Testis (tissue), 2 donors: ENCODE measurements at regions not wholly inside any gene's neighbourhood (a gene's known extent, or its start where the extent isn't known, plus 50 kb on each side); places are given as distances from the start of the nearest gene placed in this dataset.

Experiments used
- DNase-seq: peaks from one replicate; pipeline ENCODE4 v3.0.0-alpha.2; 2019
- H3K27ac ChIP-seq, 2 donors: fragments of 200-600 bp; sonication (generic); one replicate each; pipeline ENCODE4 v1.5.1; 2019
- H3K27me3 ChIP-seq: fragments of 200-600 bp; sonication (generic); one replicate; pipeline ENCODE4 v1.5.1; 2019
- H3K36me3 ChIP-seq: fragments of 200-600 bp; sonication (generic); one replicate; pipeline ENCODE4 v1.5.1; 2017; ENCODE audit warnings: low read depth; ENCODE audit errors: missing control alignments
- H3K4me1 ChIP-seq: fragments of 200-600 bp; sonication (generic); one replicate; pipeline ENCODE4 v1.5.1; 2019
- H3K4me3 ChIP-seq, 2 donors: fragments of 200-600 bp; sonication (generic); one replicate each; pipeline ENCODE4 v1.5.1; 2017 to 2019
- H3K9me3 ChIP-seq: fragments of 200-600 bp; sonication (generic); one replicate; pipeline ENCODE4 v1.5.1; 2017
- CTCF ChIP-seq, 3 experiments: fragments of 450-650 bp in 2 of 3; fragments of 200-600 bp in 1 of 3; sonication (generic) in 1 of 3; IDR thresholded peaks; one replicate each; pipeline ENCODE4 v1.5.1; 2016 to 2019; ENCODE audit warnings: antibody characterized with exemption in 3 of 3, mild to moderate bottlenecking in 2 of 3, moderate library complexity in 1 of 3
- POLR2A ChIP-seq: fragments of 450-650 bp; IDR thresholded peaks from one replicate; pipeline ENCODE4 v1.6.1; 2017; ENCODE audit warnings: antibody characterized with exemption, mild to moderate bottlenecking, moderate library complexity
- WGBS, 2 donors: methylation state at CpG; one replicate each; pipeline ENCODE4 v1.1.5; 2018; 5-methylcytosine and 5-hydroxymethylcytosine counted together
- intact Hi-C: fragments of 100-400 bp; cut with DNase I; formaldehyde crosslinking; loops from one replicate; pipeline ENCODE4 v1.15.1; 2023; ENCODE audit warnings: low total_unique reads

GRCh38 chr2:15708161-15708560, 116.5 kb downstream of the DDX1 start:
- Histone ChIP-seq H3K4me3 (no peak overlapping the region), H3K36me3 (no peaks in the 10 kb centered on the region), H3K27me3 (no peaks in the 10 kb centered on the region), H3K27ac (no peak overlapping the region), H3K9me3 (no peaks in the 10 kb centered on the region), H3K4me1 (peaks cover 8% of the 10 kb centered on the region)
- intact Hi-C loops = no loop called here
- DNase-seq = no peak
- TF ChIP-seq POLR2A (no peak), CTCF (IDR thresholded peaks at IDR 0.05) (no peak)
- 87 to 90% methylated on average over 5 of the region's 5 CpGs for WGBS, 2 donors

DNA sequence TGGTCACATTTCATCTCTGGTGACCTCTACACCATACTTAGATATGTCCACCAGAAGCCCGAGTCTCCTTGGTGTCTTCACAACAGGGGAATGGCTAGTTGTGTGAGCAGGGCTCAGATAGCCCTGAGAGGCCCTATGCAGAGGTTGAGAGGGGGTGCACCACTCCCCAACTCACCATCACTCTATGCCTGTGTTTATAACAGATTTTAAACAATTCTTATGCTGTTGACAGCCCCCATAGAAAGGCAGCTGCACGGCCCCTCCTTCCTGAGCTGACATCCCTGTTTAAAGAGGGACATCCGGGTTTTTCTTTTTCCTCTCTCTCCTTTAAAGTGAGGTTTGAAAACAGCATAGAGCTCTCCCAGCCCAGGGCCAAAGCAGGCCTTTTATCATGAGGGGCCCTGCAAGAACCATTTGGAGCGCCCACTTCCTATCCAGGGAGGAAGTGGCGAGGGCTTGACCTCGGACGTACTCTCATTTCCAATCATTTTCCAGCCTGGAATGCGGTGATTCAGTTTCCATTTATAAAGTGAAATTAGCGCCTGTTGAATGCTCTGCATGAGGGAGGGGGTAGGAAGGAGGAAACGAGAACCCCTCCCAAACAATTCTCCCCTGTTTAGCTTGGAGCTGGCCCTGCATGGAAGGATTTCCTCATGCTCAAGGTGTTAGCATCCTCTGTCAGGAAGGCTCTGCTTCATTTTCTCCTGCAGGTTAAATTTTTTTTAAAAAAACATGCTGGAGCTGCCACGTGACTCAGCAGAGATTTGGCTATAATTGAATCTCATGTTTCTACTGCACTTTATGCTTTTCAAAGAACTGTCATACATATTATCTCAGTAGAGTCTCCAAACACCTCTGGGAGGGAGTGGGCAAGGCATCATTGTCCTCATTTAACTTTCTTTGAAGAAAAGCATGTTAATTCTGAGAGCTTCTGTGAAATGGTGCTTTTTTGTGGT, 117.5 kb downstream of the DDX1 start:
- no peak for DNase-seq
- Histone ChIP-seq H3K4me1 (peaks cover 3% of the 10 kb centered on the region), H3K27me3 (no peaks in the 10 kb centered on the region), H3K27ac (no peak overlapping the region), H3K9me3 (no peaks in the 10 kb centered on the region), H3K36me3 (no peaks in the 10 kb centered on the region), H3K4me3 (no peak overlapping the region)
- no peak for TF ChIP-seq CTCF (IDR thresholded peaks at IDR 0.05)
- no peak for TF ChIP-seq POLR2A
- 64 to 82% methylated on average over 11 of the region's 11 CpGs for WGBS, 2 donors
- intact Hi-C loops = no loop called here

DNA sequence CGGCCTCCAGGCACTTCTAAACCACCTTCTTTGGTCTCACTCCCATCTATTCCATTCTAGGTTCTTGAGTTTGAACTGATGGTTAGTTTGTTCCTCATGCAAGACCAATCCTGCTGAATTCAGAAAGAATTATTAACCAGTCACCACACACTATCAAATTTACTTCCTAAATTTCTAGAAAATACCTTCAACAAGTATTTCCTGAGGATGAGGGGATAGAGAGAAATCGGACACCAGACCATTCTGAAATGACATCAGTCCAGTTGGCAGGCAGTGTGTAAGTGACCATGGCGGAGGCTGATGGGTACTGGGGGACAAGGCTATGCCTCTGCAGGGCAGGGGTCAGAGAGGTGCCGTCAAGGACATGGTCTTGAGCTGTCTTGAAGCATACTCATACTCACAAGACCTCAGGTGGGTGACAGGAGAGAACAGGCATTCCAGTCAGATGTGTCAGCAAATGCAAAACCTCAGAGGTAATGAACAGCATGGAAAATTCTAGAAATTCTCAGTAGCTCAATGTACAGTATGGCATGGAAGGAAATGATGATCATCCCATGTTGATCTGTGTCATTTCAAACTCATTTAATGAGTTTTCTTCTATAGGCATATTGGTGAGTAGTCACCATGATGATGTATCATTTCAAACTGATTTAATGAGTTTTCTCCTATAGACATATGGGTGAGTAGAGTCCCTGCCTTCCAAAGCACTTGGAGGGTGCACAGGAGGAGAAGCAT, 119.6 kb downstream of the DDX1 start:
- no peak for DNase-seq
- intact Hi-C loops = no loop called here
- H3K4me3 ChIP-seq = no peak overlapping the region
- no peaks in the 10 kb centered on the region for H3K9me3 ChIP-seq
- no peaks in the 10 kb centered on the region for H3K27me3 ChIP-seq
- TF ChIP-seq CTCF (IDR thresholded peaks at IDR 0.05) = no peak
- TF ChIP-seq POLR2A = no peak
- H3K4me1 ChIP-seq = no peaks in the 10 kb centered on the region
- 94 to 99% methylated on average over 4 of the region's 4 CpGs for WGBS, 2 donors
- no peak overlapping the region for H3K27ac ChIP-seq
- H3K36me3 ChIP-seq = no peaks in the 10 kb centered on the region

DNA sequence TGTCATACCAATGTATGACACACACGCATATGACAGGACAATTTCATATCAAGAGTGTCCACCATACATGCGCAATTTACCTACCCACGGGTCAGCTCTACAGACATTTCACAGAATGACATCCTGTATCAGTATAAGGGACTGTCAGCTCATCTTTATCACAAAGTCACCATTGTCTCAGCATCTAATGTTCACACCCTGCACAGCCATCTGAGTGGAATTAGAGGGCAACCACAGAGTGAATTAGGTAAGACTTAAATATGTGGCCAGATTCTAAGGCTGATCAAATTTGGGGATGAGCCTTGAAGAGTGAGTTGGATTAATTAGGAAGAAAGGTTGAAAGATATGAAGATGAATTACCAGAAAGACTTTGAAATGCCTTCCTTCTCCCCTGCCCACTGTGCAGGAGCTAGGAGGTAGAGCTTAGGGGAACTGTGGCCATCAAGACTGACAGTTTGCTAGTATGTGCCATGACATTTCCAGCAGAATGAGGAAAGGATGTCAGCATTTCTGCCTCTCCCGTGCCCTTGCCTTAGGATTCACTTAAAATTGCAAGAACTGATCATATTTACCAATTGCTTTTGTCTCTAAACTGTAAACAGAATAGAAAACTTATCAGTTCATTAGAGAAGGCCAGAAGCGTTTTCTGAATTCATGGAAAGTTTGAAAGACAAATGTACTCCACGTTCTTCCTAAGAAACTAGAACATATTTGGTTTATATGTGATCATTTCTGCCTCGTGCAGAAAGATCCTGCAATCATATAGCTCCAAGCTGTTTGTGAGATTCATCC, 121.1 kb downstream of the DDX1 start:
- WGBS, 2 donors = 79 to 89% methylated on average over 7 of the region's 7 CpGs

More for the DNA sequence above, 121.1 kb downstream of the DDX1 start:
- H3K4me3 ChIP-seq = no peak overlapping the region
- no peak for DNase-seq
- no peak overlapping the region for H3K27ac ChIP-seq
- H3K36me3 ChIP-seq = no peaks in the 10 kb centered on the region
- H3K27me3 ChIP-seq = no peaks in the 10 kb centered on the region
- intact Hi-C loops = no loop called here
- TF ChIP-seq CTCF (IDR thresholded peaks at IDR 0.05) (no peak), POLR2A (no peak)
- H3K9me3 ChIP-seq = no peaks in the 10 kb centered on the region
- no peaks in the 10 kb centered on the region for H3K4me1 ChIP-seq
